CD4-positive, alpha-beta T cell (primary cell): ENCODE measurements at regions not wholly inside any gene's neighbourhood (a gene's known extent, or its start where the extent isn't known, plus 50 kb on each side); places are given as distances from the start of the nearest gene placed in this dataset.

Source experiments
- ATAC-seq: fragments of 200-7000 bp; cut with Tn5 transposase; one replicate; pipeline ENCODE4 v1.10.0; 2022; ENCODE audit warnings: mild to moderate bottlenecking; ENCODE audit not compliant: poor library complexity
- CTCF ChIA-PET: fragments of 350-600 bp; sonication (Branson Sonifier 250); formaldehyde crosslinking; loops from one replicate; lab custom pipeline; 2021; ENCODE audit warnings: antibody characterized with exemption, inconsistent platforms; lab: Charles Lee
- POLR2A ChIA-PET: fragments of 350-600 bp; sonication (Branson Sonifier 250); formaldehyde crosslinking; loops from one replicate; lab custom pipeline; 2021; ENCODE audit warnings: antibody characterized with exemption, inconsistent platforms; lab: Charles Lee
- DNase-seq, 14 experiments: peaks; one replicate each; pipeline ENCODE4 v3.0.0-alpha.2; 2013 to 2020; ENCODE audit warnings: mixed read lengths in 2 of 14
- H3K27ac ChIP-seq, 2 donors: one replicate each; pipeline versions ENCODE4 v1.5.1 to v1.7.0; 2013; ENCODE audit warnings: low read length in 2 of 2, low read depth in 1 of 2, mild to moderate bottlenecking in 1 of 2
- H3K27me3 ChIP-seq, 2 experiments: 1 replicate in 1 of 2; 2 replicates in 1 of 2; pipeline versions ENCODE4 v1.6.1 to v1.7.0; 2013; ENCODE audit warnings: low read length in 2 of 2, control low read depth in 1 of 2, mild to moderate bottlenecking in 1 of 2, moderate library complexity in 1 of 2; ENCODE audit not compliant: insufficient read depth in 2 of 2, control insufficient read depth in 1 of 2
- H3K36me3 ChIP-seq: one replicate; pipeline ENCODE4 v1.6.1; 2013; ENCODE audit warnings: low read length, control low read depth; ENCODE audit not compliant: insufficient read depth
- H3K4me1 ChIP-seq: one replicate; pipeline ENCODE4 v1.6.1; 2013; ENCODE audit warnings: low read length, control low read depth; ENCODE audit not compliant: insufficient read depth
- H3K4me3 ChIP-seq: one replicate; pipeline ENCODE4 v1.5.1; 2013; ENCODE audit warnings: mild to moderate bottlenecking, low read length, moderate library complexity
- H3K9me3 ChIP-seq, 2 experiments: 1 replicate in 1 of 2; 2 replicates in 1 of 2; pipeline versions ENCODE4 v1.6.1 to v1.7.0; 2013; ENCODE audit warnings: low read length in 2 of 2, mild to moderate bottlenecking in 2 of 2, control low read depth in 1 of 2, moderate library complexity in 1 of 2; ENCODE audit not compliant: control insufficient read depth in 1 of 2, insufficient read depth in 1 of 2
- H3K27ac Mint-ChIP-seq: one replicate; pipeline ENCODE4 v1.8.0; 2020; ENCODE audit warnings: mixed read lengths
- H3K27me3 Mint-ChIP-seq: one replicate; pipeline ENCODE4 v1.8.0; 2021; ENCODE audit warnings: mixed read lengths
- H3K36me3 Mint-ChIP-seq: one replicate; pipeline ENCODE4 v1.8.0; 2021; ENCODE audit warnings: low read depth, mixed read lengths
- H3K4me1 Mint-ChIP-seq: one replicate; pipeline ENCODE4 v1.8.0; 2021; ENCODE audit warnings: low read depth, mixed read lengths
- H3K4me3 Mint-ChIP-seq: one replicate; pipeline ENCODE4 v1.8.0; 2020; ENCODE audit warnings: mild to moderate bottlenecking, mixed read lengths
- H3K9me3 Mint-ChIP-seq: one replicate; pipeline ENCODE4 v1.8.0; 2020; ENCODE audit warnings: mixed read lengths
- CTCF ChIP-seq: fragments of 200-600 bp; IDR thresholded peaks from one replicate; pipeline ENCODE4 v1.8.0; 2022; ENCODE audit warnings: antibody characterized with exemption, mild to moderate bottlenecking
- intact Hi-C, 2 experiments: fragments of 100-400 bp; cut with DNase I in 1 of 2; cut with micrococcal nuclease in 1 of 2; formaldehyde crosslinking; loops; one replicate each; pipeline versions ENCODE4 v1.15.1 to v1.9.0; 2023 to 2025; cut with DNase I, micrococcal nuclease

GRCh38 chr13:100845128-100845757, 170.6 kb upstream of the TMTC4 start:
- no peak for TF ChIP-seq CTCF
- Histone ChIP-seq H3K9me3 (no peaks in the 10 kb centered on the region), H3K4me3 (no peak overlapping the region), H3K4me1 (no peaks in the 10 kb centered on the region), H3K36me3 (no peaks in the 10 kb centered on the region), H3K27me3 (peaks cover 0 to 4% of the 10 kb centered on the region in 2 experiments), H3K27ac (no peak overlapping the region)
- POLR2A ChIA-PET, result no interaction called here
- no peaks in the 10 kb centered on the region for H3K36me3 Mint-ChIP-seq
- no peak overlapping the region for H3K4me3 Mint-ChIP-seq
- H3K4me1 Mint-ChIP-seq, result no peaks in the 10 kb centered on the region
- no peak overlapping the region for H3K27ac Mint-ChIP-seq
- intact Hi-C loops, result no loop called here
- H3K27me3 Mint-ChIP-seq, result peaks cover 11% of the 10 kb centered on the region
- CTCF ChIA-PET, result no interaction called here
- H3K9me3 Mint-ChIP-seq, result no peaks in the 10 kb centered on the region
- no peak for DNase-seq
- ATAC-seq, result no peak

- H3K4me1 ChIP-seq, result no peaks in the 10 kb centered on the region
- H3K27me3 ChIP-seq, result peaks cover 0 to 4% of the 10 kb centered on the region in 2 experiments
- TF ChIP-seq CTCF, result no peak
- Mint-ChIP-seq H3K4me3 (no peak overlapping the region), H3K9me3 (no peaks in the 10 kb centered on the region), H3K36me3 (no peaks in the 10 kb centered on the region), H3K27ac (no peak overlapping the region), H3K27me3 (peaks cover 11% of the 10 kb centered on the region), H3K4me1 (no peaks in the 10 kb centered on the region)
- no peak overlapping the region for H3K4me3 ChIP-seq
- DNase-seq (no peak), ATAC-seq (no peak)
- no peaks in the 10 kb centered on the region for H3K36me3 ChIP-seq
- intact Hi-C loops, result no loop called here
- H3K9me3 ChIP-seq, result no peaks in the 10 kb centered on the region
- CTCF ChIA-PET, result no interaction called here
- POLR2A ChIA-PET, result no interaction called here
- H3K27ac ChIP-seq, result no peak overlapping the region
Measured at GRCh38 chr13:100842136-100842535, 167.5 kb upstream of the TMTC4 start.

- H3K4me3 ChIP-seq, result no peak overlapping the region
- intact Hi-C loops, result no loop called here
- Mint-ChIP-seq H3K36me3 (no peaks in the 10 kb centered on the region), H3K4me1 (no peaks in the 10 kb centered on the region), H3K9me3 (no peaks in the 10 kb centered on the region), H3K4me3 (no peak overlapping the region), H3K27ac (no peak overlapping the region), H3K27me3 (peaks cover 15% of the 10 kb centered on the region)
- TF ChIP-seq CTCF, result no peak
- ATAC-seq, result no peak
- H3K27me3 ChIP-seq, result peaks cover 0 to 4% of the 10 kb centered on the region in 2 experiments
- POLR2A ChIA-PET, result no interaction called here
- H3K9me3 ChIP-seq, result no peaks in the 10 kb centered on the region
- DNase-seq, result no peak
- H3K36me3 ChIP-seq, result no peaks in the 10 kb centered on the region
- no peak overlapping the region for H3K27ac ChIP-seq
- H3K4me1 ChIP-seq, result no peaks in the 10 kb centered on the region
- CTCF ChIA-PET, result no interaction called here
Measured at GRCh38 chr13:100838387-100838786, 163.8 kb upstream of the TMTC4 start.
